ENCODE measurements at regions not wholly inside any gene's neighbourhood (a gene's known extent, or its start where the extent isn't known, plus 50 kb on each side); places are given as distances from the start of the nearest gene placed in this dataset.

GRCh38 chr5:125053179-125053578 lies 306.7 kb upstream of the ZNF608 start:
- Mint-ChIP-seq H3K4me1 (ENCODE audit: low read depth, unreplicated experiment) (peaks cover 3% of the 10 kb centered on the region), H3K27me3 (ENCODE audit: unreplicated experiment) (no peaks in the 10 kb centered on the region), H3K36me3 (ENCODE audit: unreplicated experiment) (no peaks in the 10 kb centered on the region), H3K27ac (ENCODE audit: unreplicated experiment) (no peak overlapping the region), H3K9me3 (ENCODE audit: unreplicated experiment) (no peaks in the 10 kb centered on the region), H3K4me3 (ENCODE audit: unreplicated experiment) (no peak overlapping the region)
- DNase-seq = no peak
- TF ChIP-seq CTCF (IDR thresholded peaks at IDR 0.05; ENCODE audit: partially characterized antibody, unreplicated experiment) = no peak

- no peak overlapping the region for H3K27ac Mint-ChIP-seq (ENCODE audit: unreplicated experiment)
- no peaks in the 10 kb centered on the region for H3K27me3 Mint-ChIP-seq (ENCODE audit: unreplicated experiment)
- no peak for DNase-seq
- H3K4me3 Mint-ChIP-seq (ENCODE audit: unreplicated experiment) = no peak overlapping the region
- TF ChIP-seq CTCF (IDR thresholded peaks at IDR 0.05; ENCODE audit: partially characterized antibody, unreplicated experiment) = no peak
- H3K9me3 Mint-ChIP-seq (ENCODE audit: unreplicated experiment) = no peaks in the 10 kb centered on the region
- H3K36me3 Mint-ChIP-seq (ENCODE audit: unreplicated experiment) = no peaks in the 10 kb centered on the region
- H3K4me1 Mint-ChIP-seq (ENCODE audit: low read depth, unreplicated experiment) = peaks cover 8% of the 10 kb centered on the region
Observed at GRCh38 chr5:125054146-125054545, 307.7 kb upstream of the ZNF608 start.

- TF ChIP-seq CTCF (IDR thresholded peaks at IDR 0.05; ENCODE audit: partially characterized antibody, unreplicated experiment) = no peak
Observed at GRCh38 chr5:125056671-125057485, 310.4 kb upstream of the ZNF608 start.

GRCh38 chr5:125057912-125058826 lies 311.7 kb upstream of the ZNF608 start:
- H3K4me1 Mint-ChIP-seq (ENCODE audit: low read depth, unreplicated experiment) = peaks cover 14% of the 10 kb centered on the region
- H3K36me3 Mint-ChIP-seq (ENCODE audit: unreplicated experiment) = no peaks in the 10 kb centered on the region
- peaks cover 2% of the 10 kb centered on the region for H3K9me3 Mint-ChIP-seq (ENCODE audit: unreplicated experiment)
- no peak for TF ChIP-seq CTCF (IDR thresholded peaks at IDR 0.05; ENCODE audit: partially characterized antibody, unreplicated experiment)
- no peak overlapping the region for H3K4me3 Mint-ChIP-seq (ENCODE audit: unreplicated experiment)
- H3K27me3 Mint-ChIP-seq (ENCODE audit: unreplicated experiment) = no peaks in the 10 kb centered on the region
- DNase-seq = no peak
- H3K27ac Mint-ChIP-seq (ENCODE audit: unreplicated experiment) = no peak overlapping the region

More at GRCh38 chr5:125056671-125057485, 310.4 kb upstream of the ZNF608 start:
- Mint-ChIP-seq H3K36me3 (ENCODE audit: unreplicated experiment) (no peaks in the 10 kb centered on the region), H3K4me3 (ENCODE audit: unreplicated experiment) (no peak overlapping the region), H3K27me3 (ENCODE audit: unreplicated experiment) (no peaks in the 10 kb centered on the region), H3K9me3 (ENCODE audit: unreplicated experiment) (peaks cover 2% of the 10 kb centered on the region), H3K27ac (ENCODE audit: unreplicated experiment) (no peak overlapping the region), H3K4me1 (ENCODE audit: low read depth, unreplicated experiment) (peaks cover 14% of the 10 kb centered on the region)
- no peak for DNase-seq

All from glutamatergic neuron (in vitro differentiated cells).